HL-60 (cell line): ENCODE measurements at regions not wholly inside any gene's neighbourhood (a gene's known extent, or its start where the extent isn't known, plus 50 kb on each side); places are given as distances from the start of the nearest gene placed in this dataset.

Source experiments
- CTCF ChIP-seq: IDR thresholded peaks from one replicate; pipeline ENCODE4 v1.5.1; 2011; ENCODE audit warnings: low read length, control low read depth, inconsistent platforms; ENCODE audit not compliant: insufficient read depth
- POLR2AphosphoS5 ChIP-seq: IDR thresholded peaks from 2 replicates; pipeline ENCODE4 v1.6.1; 2012; ENCODE audit warnings: low read depth

GRCh38 chr10:88209231-88209630 lies 345.8 kb downstream of the PTEN start:
- TF ChIP-seq CTCF, result no peak
- TF ChIP-seq POLR2AphosphoS5, result no peak
